ENCODE measurements at regions not wholly inside any gene's neighbourhood (a gene's known extent, or its start where the extent isn't known, plus 50 kb on each side); places are given as distances from the start of the nearest gene placed in this dataset.
"Not testable (repeated sequence)": the region's sequence is repeated elsewhere in the genome, so short reads cannot be mapped to it uniquely, and the experiment has no call there.

DNA sequence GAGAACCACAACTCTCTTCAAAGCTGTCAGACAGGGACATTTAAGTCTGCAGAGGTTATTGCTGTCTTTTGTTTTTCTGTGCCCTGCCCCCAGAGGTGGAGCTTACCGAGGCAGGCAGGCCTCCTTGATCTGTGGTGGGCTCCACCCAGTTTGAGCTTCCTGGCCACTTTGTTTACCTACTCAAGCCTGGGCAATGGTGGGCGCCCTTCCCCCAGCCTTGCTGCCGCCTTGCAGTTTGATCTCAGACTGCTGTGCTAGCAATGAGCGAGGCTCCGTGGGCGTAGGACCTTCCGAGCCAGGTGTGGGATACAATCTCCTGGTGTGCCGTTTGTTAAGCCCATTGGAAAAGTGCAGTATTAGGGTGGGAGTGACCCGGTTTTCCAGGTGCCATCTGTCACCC lies 822.1 kb downstream of the KCNMA1 start:
- not testable (repeated sequence) for DNase-seq (ENCODE audit: low spot score)

DNA sequence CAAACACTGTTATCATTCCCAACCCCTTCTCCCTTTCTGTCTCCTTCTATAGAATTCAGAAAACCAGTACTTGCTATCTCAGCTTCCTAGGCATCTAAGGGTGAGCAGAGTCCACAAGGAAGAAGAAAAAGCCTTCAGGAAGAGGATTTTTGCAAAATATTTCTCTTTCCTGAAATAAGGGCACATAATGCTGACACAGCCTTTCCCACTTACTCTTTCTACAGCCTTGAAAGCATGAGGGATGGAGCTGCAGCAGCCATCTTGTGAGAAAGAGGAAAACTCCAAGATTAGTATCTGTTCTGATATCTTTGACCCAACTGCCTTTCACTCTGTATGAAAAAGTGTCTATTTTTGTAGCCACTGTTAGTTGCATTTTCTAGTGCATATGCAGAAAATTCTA lies 826.2 kb downstream of the KCNMA1 start:
- no peak for DNase-seq (ENCODE audit: low spot score)

DNA sequence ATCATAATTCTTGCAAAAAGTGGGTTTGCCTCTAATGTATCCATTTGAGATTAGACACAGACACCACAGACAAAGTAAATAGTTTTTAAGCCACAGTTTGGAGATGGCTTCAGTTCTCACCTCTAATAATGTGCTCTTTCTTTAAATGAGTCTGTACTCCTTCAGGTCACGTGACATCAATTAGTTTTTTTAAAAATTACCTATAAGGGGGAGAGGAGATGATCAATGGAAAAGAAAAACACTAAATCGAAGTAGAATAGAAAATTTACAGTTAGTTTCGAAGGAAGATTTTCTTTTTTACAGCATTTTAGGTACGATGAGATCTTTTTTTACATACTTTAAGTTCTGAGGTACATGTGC lies 849.2 kb downstream of the KCNMA1 start:
- no peak for DNase-seq (ENCODE audit: low spot score)

DNA sequence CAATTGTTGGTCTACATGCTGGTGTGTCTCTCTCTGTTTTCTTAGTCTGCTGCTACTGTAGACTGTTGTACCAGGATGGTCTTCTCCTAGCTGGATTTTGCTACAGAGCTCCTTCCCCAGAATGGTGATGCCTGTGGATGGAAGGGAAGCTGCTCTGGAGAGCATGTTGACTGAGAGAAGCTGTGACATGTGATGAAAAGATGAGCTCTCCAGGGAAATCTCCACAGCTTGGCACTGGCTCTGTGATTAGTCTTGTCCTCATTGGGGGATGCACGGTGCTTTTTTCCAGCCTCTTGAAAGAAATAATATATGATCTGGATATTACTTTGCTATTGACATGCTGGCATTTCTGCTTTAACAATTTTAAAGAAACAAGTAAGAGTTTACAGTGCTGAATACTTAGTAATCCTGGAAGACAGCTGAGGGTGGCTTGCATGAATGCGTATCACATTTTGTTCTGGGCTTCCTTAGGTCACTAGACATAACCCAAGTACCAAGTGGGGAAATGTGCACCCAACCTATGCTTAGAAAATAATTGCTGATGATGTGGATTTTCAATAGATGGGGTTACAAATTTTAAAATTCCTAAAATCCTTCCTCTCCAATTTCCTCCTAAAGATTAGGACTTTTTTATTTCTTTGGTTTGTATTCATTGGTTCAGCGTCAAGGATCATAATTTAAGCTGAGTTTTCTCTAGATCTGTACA lies 849.7 kb downstream of the KCNMA1 start:
- no peak for DNase-seq (ENCODE audit: low spot score)

DNA sequence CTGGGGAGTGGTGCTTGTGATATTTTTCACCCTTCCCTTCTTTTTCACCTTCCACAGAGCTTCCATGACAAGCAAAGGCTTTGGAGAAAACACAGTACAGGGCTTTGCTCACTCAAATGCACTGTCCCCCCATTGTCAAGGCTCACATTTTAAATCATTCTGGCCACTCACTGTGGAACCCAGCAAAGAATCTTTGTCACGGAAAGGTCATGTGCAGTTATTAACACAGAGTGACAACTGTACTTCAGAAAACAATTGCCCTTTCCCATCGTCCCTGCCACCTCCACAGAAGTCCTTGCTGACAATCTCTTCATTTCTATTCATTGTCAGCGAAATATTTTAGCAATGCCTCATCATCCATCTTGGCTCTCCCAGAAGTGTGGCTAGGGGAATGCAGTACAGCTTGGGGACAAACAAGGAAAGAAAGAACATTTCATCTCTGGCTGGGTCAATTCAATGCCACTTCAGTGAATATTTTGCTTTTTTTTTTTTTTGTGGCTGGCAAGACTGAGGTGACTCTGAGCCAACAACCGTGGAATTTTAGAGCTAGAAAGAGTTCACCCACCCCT lies 851.0 kb downstream of the KCNMA1 start:
- no peak for DNase-seq (ENCODE audit: low spot score)

DNA sequence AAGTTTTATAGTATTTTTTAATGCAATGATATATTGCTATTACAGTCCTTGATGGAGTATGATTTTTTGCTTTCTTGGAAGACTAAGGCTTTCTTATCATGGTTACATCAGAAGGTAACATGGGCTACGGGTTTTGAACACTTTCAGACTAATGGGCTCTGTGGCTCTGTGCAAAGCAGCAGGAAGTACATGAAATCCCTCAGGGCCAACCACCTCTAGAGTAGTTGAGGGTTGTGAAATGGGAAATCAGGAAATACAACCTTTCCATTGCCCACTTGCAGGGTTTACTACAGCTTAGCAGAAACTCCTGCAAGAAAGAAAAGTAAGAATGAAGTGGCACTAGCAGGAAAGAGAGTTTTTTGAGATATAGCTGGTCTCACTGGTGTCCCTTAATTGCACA lies 853.5 kb downstream of the KCNMA1 start:
- DNase-seq (ENCODE audit: low spot score) = no peak

DNA sequence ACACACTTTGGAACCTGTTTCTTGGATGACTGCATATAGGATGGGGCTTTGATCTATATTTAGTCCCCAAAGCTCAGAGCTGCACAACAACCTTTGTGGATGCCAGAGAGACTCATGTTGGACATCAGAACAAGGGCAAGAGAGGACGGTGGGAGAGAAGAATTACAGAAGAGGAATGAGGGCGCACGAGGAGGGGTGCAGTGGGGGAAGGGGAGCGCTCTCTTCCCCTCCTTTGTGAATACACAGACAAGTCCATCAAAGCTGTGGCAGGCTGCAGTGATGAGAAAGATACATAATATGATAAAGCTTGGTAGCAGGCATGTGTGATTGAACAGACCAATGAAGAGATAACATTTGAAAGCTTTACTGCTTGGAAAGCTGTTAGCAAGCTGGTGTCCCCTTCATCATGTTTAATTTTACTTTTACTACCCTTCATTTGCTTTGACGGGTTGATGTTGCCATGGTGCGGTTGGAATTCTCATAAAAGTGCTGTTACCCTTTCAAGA lies 857.8 kb downstream of the KCNMA1 start:
- DNase-seq (ENCODE audit: low spot score) = no peak

DNA sequence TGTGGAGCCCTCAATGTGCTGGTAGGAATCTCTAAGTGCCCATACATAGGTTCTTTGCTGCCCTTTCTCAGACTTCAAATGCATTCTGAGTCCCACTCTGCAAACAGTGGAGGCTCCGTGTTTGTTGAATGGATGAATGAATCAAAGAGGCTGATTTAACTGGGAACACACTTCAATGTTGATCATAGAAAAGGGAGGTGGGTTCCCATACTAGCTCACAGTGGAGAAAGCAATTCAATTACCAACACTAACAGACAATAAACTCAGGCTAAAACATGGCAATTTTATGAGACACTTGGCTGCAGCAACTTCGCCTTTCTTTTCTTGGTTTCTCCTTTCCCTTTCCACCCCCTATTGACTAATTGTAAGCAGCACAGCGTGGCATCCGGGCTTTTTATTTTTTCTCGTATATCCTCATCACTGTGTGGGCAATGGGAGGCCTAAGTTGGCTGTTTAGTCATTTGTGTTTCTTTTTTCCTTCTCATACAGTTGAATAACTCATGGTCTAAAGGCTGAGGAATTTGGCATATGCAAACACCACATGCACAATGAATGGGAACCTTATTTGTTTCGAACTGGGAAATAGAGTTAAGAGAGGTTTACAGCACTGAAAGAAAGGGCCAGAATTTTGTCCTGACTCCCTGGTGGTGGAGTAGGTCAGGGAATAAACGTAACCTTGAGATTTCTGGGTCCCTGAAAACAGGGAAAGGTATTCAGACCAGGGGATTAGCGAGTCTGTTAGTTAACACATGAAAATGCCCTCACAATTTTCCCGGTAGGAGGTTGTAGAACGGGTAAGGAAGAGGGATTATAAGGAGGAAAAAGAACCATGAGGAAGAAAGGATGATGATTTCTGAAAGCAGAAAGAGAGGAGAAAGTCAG lies 858.5 kb downstream of the KCNMA1 start:
- no peak for DNase-seq (ENCODE audit: low spot score)

DNA sequence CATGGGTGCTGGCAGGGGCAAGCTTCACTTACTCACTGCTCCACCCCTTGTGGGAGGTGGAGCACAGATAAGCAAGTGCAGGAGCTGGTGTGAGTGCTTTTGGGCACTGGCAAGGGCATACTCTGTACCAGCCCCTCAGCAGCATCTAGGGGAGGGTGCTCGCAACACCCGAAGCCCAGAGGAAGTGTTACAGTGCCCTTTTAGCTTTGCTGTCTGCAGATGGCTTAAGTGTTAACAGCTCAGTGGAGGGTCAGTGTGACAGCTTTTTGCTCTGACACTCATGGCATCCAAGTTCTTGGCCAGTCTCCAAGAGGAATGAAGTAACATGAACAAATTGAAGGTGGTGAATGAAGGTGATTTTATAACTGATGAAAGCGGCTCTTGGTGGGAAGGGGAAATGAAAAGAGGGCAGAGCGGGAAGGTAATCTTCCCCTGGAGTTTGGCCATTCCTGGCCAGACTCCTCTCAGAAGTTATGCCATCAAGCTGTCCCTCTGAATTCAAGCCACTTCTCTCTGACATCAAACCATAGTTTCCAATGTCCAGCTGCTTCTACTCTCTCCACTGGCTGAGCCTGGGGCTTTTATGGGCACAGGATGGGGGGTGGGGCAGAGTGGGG lies 862.5 kb downstream of the KCNMA1 start:
- DNase-seq (ENCODE audit: low spot score) = no peak

DNA sequence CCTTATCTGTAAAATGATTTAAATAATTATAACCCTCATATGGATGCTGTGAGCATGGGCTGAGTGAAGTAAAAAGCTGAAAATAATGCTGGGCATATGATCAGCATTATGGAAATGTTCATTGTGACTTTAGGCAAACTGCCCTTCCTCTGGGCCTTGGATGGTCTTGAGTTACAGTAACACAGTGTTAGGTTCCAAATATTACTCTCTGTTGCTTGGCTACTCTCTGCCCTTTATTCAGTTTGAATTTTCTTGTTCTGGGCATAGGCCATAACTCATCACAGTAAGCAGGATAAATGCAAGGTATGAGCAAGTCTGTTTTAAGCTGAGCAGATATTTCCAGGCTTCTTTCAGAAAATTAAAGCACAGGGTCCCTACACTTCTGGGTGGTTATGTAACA lies 868.0 kb downstream of the KCNMA1 start:
- no peak for DNase-seq (ENCODE audit: low spot score)

DNA sequence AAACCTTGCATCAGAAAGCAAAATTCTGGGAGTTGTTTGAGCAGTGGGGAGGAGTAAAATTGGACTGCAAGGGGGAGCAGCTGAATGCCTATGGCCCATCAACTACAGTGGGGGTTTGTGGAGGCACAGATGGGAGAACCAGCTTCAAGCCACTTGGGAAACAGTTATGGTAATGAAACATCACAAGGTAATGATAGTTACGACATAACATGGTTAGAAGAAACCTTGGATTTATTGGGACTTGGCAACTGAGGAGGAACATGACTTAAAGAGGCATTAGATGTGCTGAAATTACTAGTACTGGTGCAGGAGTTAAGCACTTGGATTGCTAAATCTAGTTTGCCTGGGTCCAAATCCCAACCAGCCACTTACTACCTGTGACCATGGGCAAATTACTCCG lies 868.4 kb downstream of the KCNMA1 start:
- DNase-seq (ENCODE audit: low spot score) = no peak

DNA sequence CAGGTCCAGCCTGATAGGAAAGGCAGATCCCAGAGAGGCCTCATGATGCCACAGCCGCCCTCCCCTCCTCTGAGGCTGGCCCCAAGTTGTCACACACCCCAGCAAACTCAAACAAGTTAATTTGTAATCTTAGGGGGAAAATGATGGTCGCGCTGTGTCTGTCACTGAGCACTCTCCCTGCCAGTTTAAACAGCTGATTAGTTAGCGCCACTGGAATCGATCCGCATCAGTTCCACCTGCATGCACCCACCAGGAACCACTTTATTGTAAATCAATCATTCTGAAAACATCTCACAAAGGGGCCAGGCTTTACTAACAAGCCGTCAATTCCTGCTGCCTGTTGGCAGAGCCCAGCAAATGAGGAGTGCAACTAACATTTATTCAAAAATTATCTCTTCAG lies 870.9 kb downstream of the KCNMA1 start:
- no peak for DNase-seq (ENCODE audit: low spot score)

DNA sequence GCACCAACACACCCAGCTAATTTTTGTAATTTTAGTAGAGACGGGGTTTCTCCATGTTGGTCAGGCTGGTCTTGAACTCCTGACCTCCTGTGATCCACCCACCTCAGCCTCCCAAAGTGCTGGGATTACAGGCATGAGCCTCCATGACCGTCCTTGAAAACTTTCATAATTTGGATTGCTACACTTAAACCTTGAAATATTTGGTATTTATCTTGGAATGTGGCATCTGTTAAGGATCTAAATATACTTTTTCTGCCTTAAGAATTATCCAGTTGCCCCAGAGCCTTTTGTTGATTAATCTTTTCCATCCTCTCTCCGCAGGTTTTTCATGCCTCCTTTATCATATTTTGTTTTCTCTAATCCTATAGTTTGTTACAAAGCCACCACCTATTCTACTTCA lies 872.7 kb downstream of the KCNMA1 start:
- not testable (repeated sequence) for DNase-seq (ENCODE audit: low spot score)

DNA sequence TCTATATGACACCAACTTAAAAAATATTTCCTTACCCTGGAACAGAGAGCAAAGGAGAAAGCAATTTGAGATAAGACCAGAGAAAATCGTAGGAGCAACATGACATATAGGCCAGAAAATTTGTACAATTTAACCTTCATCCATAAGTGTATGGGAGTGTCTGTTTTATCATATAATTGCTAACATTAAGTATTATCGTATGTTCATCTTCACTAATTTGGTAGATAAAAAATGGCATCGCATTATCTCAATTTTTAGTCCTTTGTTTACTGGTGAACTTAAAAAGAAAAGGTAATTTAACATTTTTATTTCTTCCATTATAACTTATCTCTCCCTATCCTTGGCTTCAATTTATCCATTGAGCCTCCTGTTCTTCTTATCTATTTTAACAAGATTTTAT lies 873.4 kb downstream of the KCNMA1 start:
- no peak for DNase-seq (ENCODE audit: low spot score)

DNA sequence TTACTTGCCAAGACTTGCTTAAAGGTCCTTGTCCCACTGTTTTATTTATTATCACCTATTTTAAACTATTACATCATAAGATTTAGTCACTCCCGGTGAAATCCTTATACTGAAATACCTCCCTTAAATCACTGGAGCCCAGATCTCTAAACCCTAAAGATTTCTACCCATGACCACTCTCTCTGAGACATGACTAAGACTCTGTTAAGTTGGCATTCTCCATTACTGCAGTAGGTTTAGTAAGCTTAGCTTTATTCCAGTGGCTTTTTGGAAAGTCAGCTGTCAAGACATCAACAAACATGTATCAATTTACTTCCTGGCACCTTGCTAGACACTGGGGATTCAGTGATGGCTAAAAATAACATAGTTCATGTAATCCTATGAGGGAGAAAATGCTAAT lies 874.2 kb downstream of the KCNMA1 start:
- no peak for DNase-seq (ENCODE audit: low spot score)

DNA sequence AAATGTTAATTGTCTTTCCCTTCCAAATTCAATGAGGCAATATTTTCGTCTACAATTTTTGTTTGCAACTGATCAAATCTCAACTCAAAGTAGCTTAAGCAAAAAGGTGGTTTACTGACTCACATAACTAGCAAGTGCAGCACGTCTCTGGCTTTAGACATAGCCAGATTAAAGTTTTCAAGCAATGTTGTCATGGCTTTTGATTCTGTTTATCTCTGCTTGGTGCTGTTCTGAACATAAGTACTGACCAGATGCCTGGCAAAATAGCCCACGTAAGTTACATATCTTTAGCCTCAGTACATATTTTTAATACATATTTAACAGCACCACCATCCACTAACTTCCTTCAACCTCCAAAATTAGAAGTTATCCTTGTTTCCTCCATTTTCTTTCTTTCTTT lies 877.9 kb downstream of the KCNMA1 start:
- DNase-seq (ENCODE audit: low spot score) = no peak

DNA sequence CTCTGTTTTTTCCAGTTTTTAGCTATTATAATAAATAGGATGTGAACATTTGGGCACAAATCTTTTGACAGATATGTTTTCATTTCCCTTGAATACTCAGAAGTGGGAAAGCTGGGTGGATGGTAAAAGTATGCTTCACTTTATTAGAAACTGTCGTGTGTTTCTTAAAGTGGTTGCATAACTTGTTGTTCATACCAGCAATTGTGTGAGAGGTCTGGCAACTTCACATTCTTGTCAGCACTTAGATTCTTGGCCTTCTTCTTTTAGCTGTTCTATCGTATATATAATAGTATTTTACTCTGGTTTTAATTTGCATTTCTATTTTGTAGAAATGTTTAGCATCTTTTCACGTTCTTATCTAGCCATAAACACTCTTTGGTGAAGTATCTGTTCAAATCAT lies 894.4 kb downstream of the KCNMA1 start:
- no peak for DNase-seq (ENCODE audit: low spot score)

DNA sequence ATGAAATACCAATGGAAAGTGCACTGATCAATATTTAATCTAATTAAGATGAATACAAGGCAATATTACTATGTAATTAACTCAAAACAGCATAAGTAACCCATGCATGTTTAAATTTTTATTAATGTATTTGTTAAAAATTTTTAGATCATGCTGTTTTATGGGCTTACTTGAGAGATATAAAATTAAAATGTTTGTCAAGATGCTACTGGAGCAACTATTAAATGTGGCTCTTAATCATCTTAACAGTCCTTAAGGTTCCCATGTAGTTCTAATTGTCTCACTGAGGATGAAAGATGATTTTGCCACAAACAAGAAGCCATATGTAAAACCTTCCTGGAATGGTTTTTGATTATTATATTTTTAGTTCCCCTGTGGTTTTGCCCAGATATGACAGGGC lies 897.1 kb downstream of the KCNMA1 start:
- DNase-seq (ENCODE audit: low spot score) = no peak

DNA sequence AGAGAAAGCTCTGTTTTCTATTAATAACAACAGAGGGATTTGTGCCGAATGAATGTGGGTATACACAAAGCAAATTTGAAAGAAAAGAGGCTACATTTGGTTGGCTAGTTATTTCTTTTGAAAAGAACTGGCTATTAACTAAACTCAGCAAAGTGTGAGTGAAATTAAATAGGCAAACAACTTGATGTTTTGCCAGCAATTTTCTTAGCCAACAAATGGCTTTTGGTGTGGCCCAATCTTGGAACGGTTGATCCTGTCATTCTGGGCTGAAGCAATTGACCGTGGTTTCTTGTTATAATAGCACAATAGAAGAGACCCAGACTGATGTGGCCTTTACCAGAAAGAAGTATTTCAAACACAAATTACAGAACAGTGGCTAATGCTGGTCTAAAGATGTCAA lies 898.6 kb downstream of the KCNMA1 start:
- DNase-seq (ENCODE audit: low spot score) = no peak

DNA sequence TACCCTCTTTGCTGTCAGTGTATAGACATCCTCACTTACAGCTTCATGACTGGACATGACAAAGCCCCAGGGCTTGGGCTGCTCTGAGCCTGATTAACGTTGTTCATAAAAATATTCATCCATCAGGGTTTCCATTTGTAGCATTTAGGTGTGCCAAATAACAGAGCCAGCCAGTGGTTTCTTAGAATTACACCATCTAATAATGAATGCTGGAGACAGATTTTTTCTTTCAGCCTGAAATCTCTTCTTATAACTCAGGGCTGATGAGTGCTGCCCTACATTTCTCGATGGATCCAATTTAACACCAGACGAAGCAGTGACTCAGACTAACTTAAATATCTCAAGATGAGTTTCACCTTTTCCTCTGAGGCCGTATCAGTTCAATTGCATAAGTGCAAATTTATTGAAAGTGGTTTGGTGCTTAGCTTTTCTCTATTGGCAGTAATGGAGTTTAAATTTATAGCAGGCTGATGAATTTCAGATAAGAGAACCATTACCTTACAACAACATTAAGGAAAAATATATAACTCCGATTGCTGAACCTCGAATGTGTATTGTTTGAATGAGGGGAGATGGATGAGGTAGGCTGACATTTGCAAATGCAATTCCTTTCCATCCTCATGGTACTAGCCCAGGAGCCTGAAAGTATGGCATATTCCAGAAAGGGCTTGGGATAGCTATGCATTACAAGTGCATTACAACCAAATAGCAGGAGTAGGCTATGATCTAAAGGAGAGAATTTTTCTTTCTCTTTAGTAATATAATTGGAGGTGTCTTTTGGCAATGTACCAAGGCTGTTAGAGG lies 900.6 kb downstream of the KCNMA1 start:
- DNase-seq (ENCODE audit: low spot score) = no peak

DNA sequence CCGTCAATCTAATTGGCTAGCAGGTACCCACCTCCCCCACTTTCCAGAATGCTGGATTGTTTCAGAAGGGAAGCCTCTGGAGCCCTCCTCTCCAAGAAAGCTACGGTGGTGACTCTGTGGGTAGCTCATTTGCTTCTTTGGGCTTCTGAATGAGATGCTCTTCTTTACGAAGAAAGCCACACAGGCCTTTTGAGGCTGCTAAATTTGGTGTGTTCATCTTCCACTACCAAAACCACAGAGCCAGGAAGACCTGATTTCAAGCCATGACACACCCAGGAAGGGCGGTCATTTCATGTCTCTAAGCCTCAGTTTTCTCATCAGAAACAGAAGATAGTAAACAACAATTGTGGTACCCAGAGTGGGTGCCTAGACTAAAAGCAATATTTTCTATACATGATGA lies 901.2 kb downstream of the KCNMA1 start:
- no peak for DNase-seq (ENCODE audit: low spot score)

DNA sequence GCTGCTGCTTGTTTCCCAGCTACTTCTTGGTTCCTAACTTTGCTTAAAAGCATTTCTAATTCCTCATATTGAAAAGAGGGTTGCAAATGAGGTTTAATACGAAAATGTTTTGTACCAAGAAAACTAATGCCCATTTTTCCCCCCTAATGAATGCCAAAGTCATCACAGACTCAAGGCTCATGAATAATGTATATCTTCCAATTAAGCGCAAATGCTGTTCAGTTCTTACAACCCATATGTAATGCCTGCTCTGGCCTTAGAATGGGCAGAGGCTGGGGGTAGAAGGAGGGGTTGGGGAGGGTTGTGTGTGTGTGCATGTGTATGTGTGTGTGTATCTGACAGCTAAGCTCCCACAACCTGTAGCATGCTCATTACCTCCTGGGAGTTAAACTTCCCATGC lies 901.7 kb downstream of the KCNMA1 start:
- DNase-seq (ENCODE audit: low spot score) = no peak
